Nephron (organoid): ENCODE measurements at regions not wholly inside any gene's neighbourhood (a gene's known extent, or its start where the extent isn't known, plus 50 kb on each side); places are given as distances from the start of the nearest gene placed in this dataset.

Experiments used
- H3K27ac Mint-ChIP-seq, 3 experiments: 2 replicates each; pipeline ENCODE4 v1.8.0; 2020; ENCODE audit warnings: mixed read lengths in 3 of 3, mild to moderate bottlenecking in 2 of 3, moderate library complexity in 1 of 3
- H3K27me3 Mint-ChIP-seq: 2 replicates; pipeline ENCODE4 v1.8.0; 2021; ENCODE audit warnings: low read depth, mild to moderate bottlenecking, moderate library complexity, mixed read lengths
- H3K36me3 Mint-ChIP-seq: 2 replicates; pipeline ENCODE4 v1.8.0; 2020; ENCODE audit warnings: low read depth, mixed read lengths
- H3K4me1 Mint-ChIP-seq: 2 replicates; pipeline ENCODE4 v1.8.0; 2020; ENCODE audit warnings: mixed read lengths
- H3K4me3 Mint-ChIP-seq, 3 experiments: 2 replicates each; pipeline ENCODE4 v1.8.0; 2020; ENCODE audit warnings: mild to moderate bottlenecking in 3 of 3, mixed read lengths in 3 of 3, moderate library complexity in 2 of 3
- H3K9me3 Mint-ChIP-seq: 2 replicates; pipeline ENCODE4 v1.8.0; 2020; ENCODE audit warnings: mixed read lengths
- TF ChIP-seq, protein P1 (sequence below), 3 experiments: fragments of 200-600 bp; sonication (generic); IDR thresholded peaks; one replicate each; pipeline ENCODE4 v1.5.0; 2021; ENCODE audit warnings: antibody characterized with exemption in 3 of 3; ENCODE audit not compliant: unreplicated experiment in 3 of 3

DNA sequence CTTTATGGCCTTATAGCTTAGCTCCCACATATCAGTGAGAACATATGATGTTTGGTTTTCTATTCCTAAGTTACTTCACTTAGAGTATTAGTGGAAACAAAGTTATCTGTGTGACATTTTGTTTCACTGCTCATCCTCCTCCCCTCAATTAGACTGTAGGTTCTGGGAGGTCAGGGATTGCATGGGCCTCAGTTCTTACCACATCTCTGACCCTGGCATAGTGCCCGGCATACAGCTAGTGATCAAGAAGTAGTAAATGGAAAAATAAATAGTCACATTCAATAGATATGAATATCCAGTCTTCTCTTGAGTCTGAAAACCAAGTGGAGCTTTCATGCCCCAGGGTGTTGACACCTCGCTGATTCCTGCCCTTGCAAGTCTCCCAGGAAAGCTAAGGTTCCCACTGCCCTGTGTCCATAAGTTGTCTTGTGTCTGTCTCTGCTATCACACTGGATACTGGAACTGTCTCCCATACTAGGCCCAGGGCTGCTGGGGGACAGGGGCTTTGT, 249.5 kb upstream of the TSHZ3 start:
- Mint-ChIP-seq H3K9me3 (no peaks in the 10 kb centered on the region), H3K4me1 (peaks cover 4% of the 10 kb centered on the region), H3K36me3 (no peaks in the 10 kb centered on the region), H3K27me3 (peaks cover 17% of the 10 kb centered on the region), H3K27ac (no peak overlapping the region), H3K4me3 (no peak overlapping the region)
- TF ChIP-seq, protein P1, sequence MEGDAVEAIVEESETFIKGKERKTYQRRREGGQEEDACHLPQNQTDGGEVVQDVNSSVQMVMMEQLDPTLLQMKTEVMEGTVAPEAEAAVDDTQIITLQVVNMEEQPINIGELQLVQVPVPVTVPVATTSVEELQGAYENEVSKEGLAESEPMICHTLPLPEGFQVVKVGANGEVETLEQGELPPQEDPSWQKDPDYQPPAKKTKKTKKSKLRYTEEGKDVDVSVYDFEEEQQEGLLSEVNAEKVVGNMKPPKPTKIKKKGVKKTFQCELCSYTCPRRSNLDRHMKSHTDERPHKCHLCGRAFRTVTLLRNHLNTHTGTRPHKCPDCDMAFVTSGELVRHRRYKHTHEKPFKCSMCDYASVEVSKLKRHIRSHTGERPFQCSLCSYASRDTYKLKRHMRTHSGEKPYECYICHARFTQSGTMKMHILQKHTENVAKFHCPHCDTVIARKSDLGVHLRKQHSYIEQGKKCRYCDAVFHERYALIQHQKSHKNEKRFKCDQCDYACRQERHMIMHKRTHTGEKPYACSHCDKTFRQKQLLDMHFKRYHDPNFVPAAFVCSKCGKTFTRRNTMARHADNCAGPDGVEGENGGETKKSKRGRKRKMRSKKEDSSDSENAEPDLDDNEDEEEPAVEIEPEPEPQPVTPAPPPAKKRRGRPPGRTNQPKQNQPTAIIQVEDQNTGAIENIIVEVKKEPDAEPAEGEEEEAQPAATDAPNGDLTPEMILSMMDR (IDR thresholded peaks at IDR 0.05; ENCODE audit: unreplicated experiment in 3 of 3), result no peak

DNA sequence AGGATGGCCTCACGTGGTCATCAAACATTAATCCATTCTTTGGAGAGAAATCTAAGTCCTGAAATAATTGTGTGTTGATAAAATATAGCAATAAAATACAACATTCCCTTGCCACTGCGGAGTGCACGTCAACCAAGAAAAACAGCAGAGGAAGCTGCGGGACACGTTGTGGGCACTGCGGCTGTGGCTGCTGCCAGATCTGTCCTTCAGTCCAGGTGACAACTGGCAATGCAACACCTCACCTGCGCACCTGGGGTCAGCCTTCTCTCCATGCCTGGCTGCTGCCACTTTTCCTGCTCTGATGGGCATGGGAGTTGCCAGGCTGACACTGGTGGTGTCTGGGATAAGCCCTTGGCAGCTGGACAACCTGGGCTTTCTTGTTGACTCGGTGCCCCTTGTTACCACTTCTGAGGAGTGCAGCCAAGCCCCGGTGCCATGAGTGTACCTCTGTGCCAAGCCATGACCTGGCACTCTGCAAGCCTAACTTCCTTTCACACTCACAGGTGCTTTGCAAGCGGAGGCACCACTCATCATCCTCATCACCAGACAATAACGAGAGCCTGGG, 251.6 kb upstream of the TSHZ3 start:
- H3K4me3 Mint-ChIP-seq, result no peak overlapping the region
- peaks cover 17% of the 10 kb centered on the region for H3K27me3 Mint-ChIP-seq
- no peaks in the 10 kb centered on the region for H3K9me3 Mint-ChIP-seq
- TF ChIP-seq, protein P1 (IDR thresholded peaks at IDR 0.05; ENCODE audit: unreplicated experiment in 3 of 3), result no peak
- H3K27ac Mint-ChIP-seq, result no peak overlapping the region
- peaks cover 11% of the 10 kb centered on the region for H3K4me1 Mint-ChIP-seq
- H3K36me3 Mint-ChIP-seq, result no peaks in the 10 kb centered on the region

DNA sequence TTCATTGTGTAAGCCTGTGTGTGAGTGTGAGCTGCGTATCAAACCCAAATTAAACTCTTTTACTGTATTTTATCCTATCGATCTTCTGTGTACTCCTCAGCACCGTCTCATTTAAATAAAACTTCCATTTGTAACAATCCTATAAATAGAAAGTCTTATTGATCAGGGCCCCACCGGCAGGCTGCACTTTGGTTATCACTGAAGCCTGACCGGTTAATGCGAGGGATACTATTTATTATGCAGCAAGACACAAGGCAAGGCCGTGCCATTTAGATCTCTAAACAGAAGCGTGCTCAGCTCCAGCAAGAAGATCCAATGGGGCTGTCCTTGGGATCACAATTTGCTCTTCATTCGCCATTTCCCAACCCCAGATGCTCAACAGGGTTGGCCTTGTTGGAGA, 252.6 kb upstream of the TSHZ3 start:
- TF ChIP-seq, protein P1 (IDR thresholded peaks at IDR 0.05; ENCODE audit: unreplicated experiment in 3 of 3), result no peak
- Mint-ChIP-seq H3K4me3 (no peak overlapping the region), H3K27ac (no peak overlapping the region), H3K9me3 (no peaks in the 10 kb centered on the region), H3K36me3 (no peaks in the 10 kb centered on the region), H3K4me1 (peaks cover 11% of the 10 kb centered on the region), H3K27me3 (peaks cover 15% of the 10 kb centered on the region)

DNA sequence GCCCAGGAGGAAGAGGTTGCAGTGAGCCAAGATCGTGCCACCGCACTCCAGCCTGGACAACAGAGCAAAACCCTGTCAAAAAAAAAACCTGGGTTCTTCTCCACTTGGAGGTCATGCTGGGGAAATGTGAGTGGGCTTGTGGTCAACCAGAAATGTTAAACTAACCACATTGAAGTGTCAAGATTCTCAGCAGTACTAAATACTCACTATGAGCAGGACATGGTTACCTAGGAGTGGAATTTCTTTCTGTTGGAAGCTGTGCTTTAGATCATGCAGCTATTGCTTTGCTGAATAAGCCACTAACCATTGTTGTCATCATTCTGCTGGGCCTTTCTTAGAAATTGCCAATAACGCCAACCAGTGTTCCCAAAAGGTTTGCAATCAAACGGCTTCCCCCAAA, 253.3 kb upstream of the TSHZ3 start:
- no peak overlapping the region for H3K27ac Mint-ChIP-seq
- peaks cover 12% of the 10 kb centered on the region for H3K27me3 Mint-ChIP-seq
- H3K9me3 Mint-ChIP-seq, result no peaks in the 10 kb centered on the region
- no peak overlapping the region for H3K4me3 Mint-ChIP-seq
- H3K4me1 Mint-ChIP-seq, result peaks cover 11% of the 10 kb centered on the region
- TF ChIP-seq, protein P1 (IDR thresholded peaks at IDR 0.05; ENCODE audit: unreplicated experiment in 3 of 3), result no peak
- no peaks in the 10 kb centered on the region for H3K36me3 Mint-ChIP-seq

DNA sequence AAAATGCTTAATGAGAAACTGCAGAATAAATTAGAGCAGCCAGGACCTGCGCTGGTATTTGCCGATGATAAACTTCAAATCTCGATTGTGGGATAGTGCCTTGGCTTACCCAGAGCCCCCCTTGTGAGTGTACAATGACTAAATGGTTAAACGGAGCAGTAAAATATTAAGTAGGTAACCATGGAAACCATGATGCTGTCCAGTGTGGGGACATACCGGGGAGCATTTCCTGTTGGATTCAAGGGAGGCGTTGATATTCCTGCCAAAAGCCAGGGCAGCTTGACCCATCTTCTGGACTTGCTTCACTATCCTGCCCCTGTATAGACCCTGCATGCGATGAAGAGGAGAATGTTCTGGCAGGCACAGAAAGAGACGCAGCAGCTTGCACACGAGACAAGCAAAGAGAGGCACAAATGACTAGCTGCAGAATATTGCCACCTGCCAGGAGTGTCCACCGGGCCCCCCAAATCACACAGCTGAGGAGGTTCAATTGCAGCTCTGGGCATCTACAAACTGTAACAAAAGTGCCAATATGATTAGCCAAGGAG, 255.3 kb upstream of the TSHZ3 start:
- H3K4me1 Mint-ChIP-seq, result peaks cover 18% of the 10 kb centered on the region
- peaks cover 2% of the 10 kb centered on the region for H3K9me3 Mint-ChIP-seq
- TF ChIP-seq, protein P1 (IDR thresholded peaks at IDR 0.05; ENCODE audit: unreplicated experiment in 3 of 3), result no peak
- H3K4me3 Mint-ChIP-seq, result no peak overlapping the region
- no peaks in the 10 kb centered on the region for H3K36me3 Mint-ChIP-seq
- H3K27me3 Mint-ChIP-seq, result peaks cover 12% of the 10 kb centered on the region
- no peak overlapping the region for H3K27ac Mint-ChIP-seq

DNA sequence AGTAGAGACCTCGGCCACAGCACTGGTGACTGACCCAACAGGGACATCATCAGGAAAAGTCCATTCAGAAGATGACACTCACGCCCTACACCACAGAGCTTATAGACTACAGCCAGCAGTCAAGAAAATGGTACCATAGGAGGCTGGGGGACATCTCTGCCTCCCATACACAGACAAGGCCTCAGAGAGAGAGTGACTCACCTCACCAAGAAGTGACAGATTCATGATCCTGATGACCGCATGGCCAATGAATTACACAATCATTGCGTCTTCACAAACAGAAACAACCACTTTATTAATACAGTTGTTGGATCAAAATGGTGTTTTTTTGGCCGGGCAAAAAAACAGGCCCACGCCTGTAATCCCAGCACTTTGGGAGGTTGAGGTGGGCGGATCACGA, 260.8 kb upstream of the TSHZ3 start:
- peaks cover 39% of the 10 kb centered on the region for H3K4me1 Mint-ChIP-seq
- no peak overlapping the region for H3K4me3 Mint-ChIP-seq
- H3K9me3 Mint-ChIP-seq, result peaks cover 2% of the 10 kb centered on the region
- H3K36me3 Mint-ChIP-seq, result no peaks in the 10 kb centered on the region
- TF ChIP-seq, protein P1 (IDR thresholded peaks at IDR 0.05; ENCODE audit: unreplicated experiment in 3 of 3), result no peak
- peaks cover 7% of the 10 kb centered on the region for H3K27me3 Mint-ChIP-seq
- H3K27ac Mint-ChIP-seq, result peak overlapping the region in 1 of 3 experiments; percentile 33
